HG03439 (cell line): ENCODE measurements at regions not wholly inside any gene's neighbourhood (a gene's known extent, or its start where the extent isn't known, plus 50 kb on each side); places are given as distances from the start of the nearest gene placed in this dataset.

Experiments
- ATAC-seq: cut with Tn5 transposase; IDR thresholded peaks from one replicate; pipeline ENCODE4 v1.9.1; 2021; ENCODE audit warnings: mild to moderate bottlenecking, moderate library complexity; ENCODE audit not compliant: unreplicated experiment

- ATAC-seq, result peak; percentile 64
These were observed 63.5 kb downstream of the ENC1 start for GRCh38 chr5:74576941-74577456.

- no peak for ATAC-seq
These were observed 64.6 kb downstream of the ENC1 start for GRCh38 chr5:74575741-74576538.

GRCh38 chr5:74570250-74570649 lies 70.3 kb downstream of the ENC1 start:
- no peak for ATAC-seq

GRCh38 chr5:74567411-74567995 lies 73.0 kb downstream of the ENC1 start:
- ATAC-seq, result no peak

GRCh38 chr5:74562122-74562521 lies 78.4 kb downstream of the ENC1 start:
- ATAC-seq, result no peak

GRCh38 chr5:74560245-74560644 lies 80.3 kb downstream of the ENC1 start:
- ATAC-seq, result no peak

GRCh38 chr5:74556631-74557595 lies 83.6 kb downstream of the ENC1 start:
- no peak for ATAC-seq

GRCh38 chr5:74556006-74556405 lies 84.5 kb downstream of the ENC1 start:
- ATAC-seq, result no peak

GRCh38 chr5:74552101-74552500 lies 88.4 kb downstream of the ENC1 start:
- ATAC-seq, result no peak

- no peak for ATAC-seq
These were observed 89.6 kb downstream of the ENC1 start for GRCh38 chr5:74550927-74551326.

- ATAC-seq, result no peak
These were observed 91.1 kb downstream of the ENC1 start for GRCh38 chr5:74549384-74549783.

- no peak for ATAC-seq
These were observed 93.7 kb downstream of the ENC1 start for GRCh38 chr5:74546796-74547195.

- ATAC-seq, result no peak
These were observed 95.7 kb downstream of the ENC1 start for GRCh38 chr5:74544811-74545210.

- ATAC-seq, result no peak
These were observed 97.1 kb downstream of the ENC1 start for GRCh38 chr5:74543162-74543995.

- ATAC-seq, result no peak
These were observed 98.0 kb downstream of the ENC1 start for GRCh38 chr5:74542482-74542881.

GRCh38 chr5:74541381-74541781 lies 99.1 kb downstream of the ENC1 start:
- no peak for ATAC-seq

- ATAC-seq, result no peak
These were observed 99.9 kb downstream of the ENC1 start for GRCh38 chr5:74540622-74541021.

GRCh38 chr5:74539986-74540385 lies 100.5 kb downstream of the ENC1 start:
- ATAC-seq, result no peak

- no peak for ATAC-seq
These were observed 102.3 kb downstream of the ENC1 start for GRCh38 chr5:74538206-74538661.

- ATAC-seq, result no peak
These were observed 103.9 kb downstream of the ENC1 start for GRCh38 chr5:74536658-74537057.
